ENCODE measurements at regions not wholly inside any gene's neighbourhood (a gene's known extent, or its start where the extent isn't known, plus 50 kb on each side); places are given as distances from the start of the nearest gene placed in this dataset.

DNA sequence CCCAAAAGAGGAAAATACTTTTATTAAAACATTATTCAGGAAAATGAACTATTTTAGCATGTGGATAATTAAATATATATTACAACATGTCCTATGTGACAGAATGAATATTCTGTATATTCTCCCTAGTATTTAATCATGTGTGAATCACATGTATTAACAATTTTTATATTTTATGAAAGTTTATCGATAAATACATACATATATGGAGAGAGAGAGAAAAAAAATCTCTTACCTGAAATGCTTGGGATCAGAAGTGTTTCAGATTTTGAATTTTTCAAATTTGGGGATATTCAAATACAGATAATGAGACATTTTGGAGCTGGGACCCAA, 228.6 kb upstream of the RBBP8 start:
- TF ChIP-seq, protein P1, sequence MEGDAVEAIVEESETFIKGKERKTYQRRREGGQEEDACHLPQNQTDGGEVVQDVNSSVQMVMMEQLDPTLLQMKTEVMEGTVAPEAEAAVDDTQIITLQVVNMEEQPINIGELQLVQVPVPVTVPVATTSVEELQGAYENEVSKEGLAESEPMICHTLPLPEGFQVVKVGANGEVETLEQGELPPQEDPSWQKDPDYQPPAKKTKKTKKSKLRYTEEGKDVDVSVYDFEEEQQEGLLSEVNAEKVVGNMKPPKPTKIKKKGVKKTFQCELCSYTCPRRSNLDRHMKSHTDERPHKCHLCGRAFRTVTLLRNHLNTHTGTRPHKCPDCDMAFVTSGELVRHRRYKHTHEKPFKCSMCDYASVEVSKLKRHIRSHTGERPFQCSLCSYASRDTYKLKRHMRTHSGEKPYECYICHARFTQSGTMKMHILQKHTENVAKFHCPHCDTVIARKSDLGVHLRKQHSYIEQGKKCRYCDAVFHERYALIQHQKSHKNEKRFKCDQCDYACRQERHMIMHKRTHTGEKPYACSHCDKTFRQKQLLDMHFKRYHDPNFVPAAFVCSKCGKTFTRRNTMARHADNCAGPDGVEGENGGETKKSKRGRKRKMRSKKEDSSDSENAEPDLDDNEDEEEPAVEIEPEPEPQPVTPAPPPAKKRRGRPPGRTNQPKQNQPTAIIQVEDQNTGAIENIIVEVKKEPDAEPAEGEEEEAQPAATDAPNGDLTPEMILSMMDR (IDR thresholded peaks at IDR 0.05), result no peak
- no peak for TF ChIP-seq EZH2 (IDR thresholded peaks at IDR 0.05)
